Cardiac fibroblast (primary cell): ENCODE measurements at regions not wholly inside any gene's neighbourhood (a gene's known extent, or its start where the extent isn't known, plus 50 kb on each side); places are given as distances from the start of the nearest gene placed in this dataset.
"Not testable (repeated sequence)": the region's sequence is repeated elsewhere in the genome, so short reads cannot be mapped to it uniquely, and the experiment has no call there.

Experiments used
- DNase-seq, 2 donors: peaks; one replicate each; pipeline versions ENCODE4 v3.0.0 to v3.0.0-alpha.2; 2010; ENCODE audit warnings: low read depth in 2 of 2
- H3K4me3 ChIP-seq, 2 donors: replicated peaks in 1 of 2; 1 replicate in 1 of 2; 2 replicates in 1 of 2; pipeline ENCODE4 v1.5.1; 2011; ENCODE audit warnings: low read depth in 2 of 2, low read length in 2 of 2, mild to moderate bottlenecking in 2 of 2, moderate library complexity in 1 of 2
- CTCF ChIP-seq: IDR thresholded peaks from one replicate; pipeline ENCODE4 v1.5.1; 2011; ENCODE audit warnings: low read depth, mild to moderate bottlenecking, low read length, inconsistent platforms

GRCh38 chrX:66766318-66766717 lies 127.4 kb upstream of the EDA2R start:
- no peak for TF ChIP-seq CTCF
- no peak for DNase-seq
- no peak overlapping the region for H3K4me3 ChIP-seq

DNA sequence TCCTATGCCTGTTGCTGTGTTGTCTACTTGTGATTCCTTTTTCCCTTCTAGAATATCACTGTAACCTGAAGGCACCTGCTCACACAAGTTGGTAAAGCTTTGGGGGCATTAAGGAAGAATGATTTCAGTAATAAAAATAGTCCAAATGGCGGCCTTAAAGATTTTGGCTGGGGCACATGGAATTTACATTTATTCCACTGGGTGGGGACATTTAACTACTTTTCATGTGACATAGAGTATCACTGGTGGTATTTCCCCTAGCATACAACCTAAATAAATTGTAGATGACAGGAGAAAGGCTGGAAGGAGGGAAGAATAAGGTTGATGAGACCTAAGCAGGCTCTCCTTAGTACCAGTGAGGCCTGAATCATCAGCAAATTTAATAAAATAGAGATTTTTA lies 121.8 kb upstream of the EDA2R start:
- peak in 1 of 2 donors; percentile 4 for DNase-seq
- TF ChIP-seq CTCF, result no peak
- no peak overlapping the region for H3K4me3 ChIP-seq

GRCh38 chrX:66756717-66757116 lies 117.8 kb upstream of the EDA2R start:
- DNase-seq, result no peak
- H3K4me3 ChIP-seq, result no peak overlapping the region
- no peak for TF ChIP-seq CTCF

GRCh38 chrX:66751136-66751782 lies 112.4 kb upstream of the EDA2R start:
- peak in 1 of 2 donors; percentile 1 for DNase-seq
- TF ChIP-seq CTCF, result no peak
- H3K4me3 ChIP-seq, result no peak overlapping the region

- DNase-seq, H3K4me3 ChIP-seq: not testable (repeated sequence)
These were observed 105.6 kb upstream of the EDA2R start for GRCh38 chrX:66744519-66744918.

GRCh38 chrX:66731398-66731797 lies 92.5 kb upstream of the EDA2R start:
- DNase-seq, result peak; percentile 54 to 73
- peak; percentile 31 for TF ChIP-seq CTCF
- no peak overlapping the region for H3K4me3 ChIP-seq

DNA sequence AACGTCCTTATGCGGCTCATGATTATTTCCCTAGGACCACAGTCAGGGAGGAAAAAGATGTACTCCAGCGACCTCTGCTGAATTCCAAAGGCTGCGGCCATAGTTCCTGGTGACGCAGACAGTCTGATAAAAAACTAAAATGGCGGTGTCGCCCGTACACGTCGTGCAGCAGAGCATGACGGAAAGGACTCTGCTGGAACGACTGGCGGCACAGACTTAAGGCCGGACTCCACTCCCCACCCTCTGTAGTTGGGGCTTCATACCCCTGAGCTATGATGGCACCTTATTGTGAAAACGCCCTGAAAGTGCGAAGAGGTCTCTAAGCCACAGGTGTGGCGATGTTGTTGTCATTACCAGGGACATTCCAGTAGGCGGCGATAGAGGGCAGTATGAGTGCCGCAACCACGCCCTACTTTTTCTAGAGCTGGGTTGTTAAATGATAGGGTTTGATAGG lies 90.0 kb upstream of the EDA2R start:
- peak; percentile 61 to 79 for DNase-seq
- TF ChIP-seq CTCF, result peak; percentile 68

More for the DNA sequence above, 90.0 kb upstream of the EDA2R start:
- H3K4me3 ChIP-seq, result peak overlapping the region; percentile 35 to 66
